ENCODE measurements at regions not wholly inside any gene's neighbourhood (a gene's known extent, or its start where the extent isn't known, plus 50 kb on each side); places are given as distances from the start of the nearest gene placed in this dataset.
A peak's percentile ranks its signal among the peaks of the same experiment; 100 is the strongest.

- Histone ChIP-seq H2AFZ (ENCODE audit: low read depth, low read length) (no peak overlapping the region), H4K20me1 (ENCODE audit: insufficient read depth, low read length) (peaks cover 14% of the 10 kb centered on the region), H3K4me1 (ENCODE audit: insufficient read depth, low read length) (peaks cover 37% of the 10 kb centered on the region), H3K27me3 (ENCODE audit: insufficient read depth, low read length) (peaks cover 82% of the 10 kb centered on the region), H3K27ac (ENCODE audit: low read depth, low read length) (no peak overlapping the region), H3K4me2 (ENCODE audit: low read length) (peak overlapping the region; percentile 86), H3K79me2 (ENCODE audit: insufficient read depth, low read length) (no peaks in the 10 kb centered on the region), H3K36me3 (ENCODE audit: insufficient read depth, low read length) (no peaks in the 10 kb centered on the region), H3K9me3 (ENCODE audit: insufficient read depth, low read depth, low read length) (no peaks in the 10 kb centered on the region), H3K9ac (ENCODE audit: low read length) (no peak overlapping the region), H3K4me3 (ENCODE audit: insufficient read depth, low read depth, low read length) (no peak overlapping the region)
- H3K27ac Mint-ChIP-seq (ENCODE audit: unreplicated experiment): no peak overlapping the region
- H3K4me1 Mint-ChIP-seq (ENCODE audit: low read depth, unreplicated experiment): peaks cover 33% of the 10 kb centered on the region
- FAIRE-seq (no peak), DNase-seq (ENCODE audit: low read depth) (no peak)
- no peaks in the 10 kb centered on the region for H3K9me3 Mint-ChIP-seq (ENCODE audit: unreplicated experiment)
- no peaks in the 10 kb centered on the region for H3K36me3 Mint-ChIP-seq (ENCODE audit: low read depth, unreplicated experiment)
- H3K27me3 Mint-ChIP-seq (ENCODE audit: low read depth, unreplicated experiment): peaks cover 77% of the 10 kb centered on the region
- TF ChIP-seq EZH2 (IDR thresholded peaks at IDR 0.05; ENCODE audit: insufficient read depth, low read length) (peak; percentile 5), CTCF (IDR thresholded peaks at IDR 0.05; ENCODE audit: insufficient read depth, low read depth, low read length) (no peak)
- H3K4me3 Mint-ChIP-seq (ENCODE audit: unreplicated experiment): no peak overlapping the region
Observed at GRCh38 chr11:43577566-43578264, 102.8 kb upstream of the HSD17B12 start.

- H3K27ac ChIP-seq (ENCODE audit: low read depth, low read length): no peak overlapping the region
- Mint-ChIP-seq H3K36me3 (ENCODE audit: low read depth, unreplicated experiment) (no peaks in the 10 kb centered on the region), H3K9me3 (ENCODE audit: unreplicated experiment) (no peaks in the 10 kb centered on the region), H3K4me1 (ENCODE audit: low read depth, unreplicated experiment) (peaks cover 33% of the 10 kb centered on the region), H3K27ac (ENCODE audit: unreplicated experiment) (no peak overlapping the region), H3K4me3 (ENCODE audit: unreplicated experiment) (peak overlapping the region; percentile 79), H3K27me3 (ENCODE audit: low read depth, unreplicated experiment) (peaks cover 77% of the 10 kb centered on the region)
- peak overlapping the region; percentile 66 for H3K4me3 ChIP-seq (ENCODE audit: insufficient read depth, low read depth, low read length)
- H3K27me3 ChIP-seq (ENCODE audit: insufficient read depth, low read length): peaks cover 82% of the 10 kb centered on the region
- H3K4me1 ChIP-seq (ENCODE audit: insufficient read depth, low read length): peaks cover 37% of the 10 kb centered on the region
- H3K9me3 ChIP-seq (ENCODE audit: insufficient read depth, low read depth, low read length): no peaks in the 10 kb centered on the region
- H4K20me1 ChIP-seq (ENCODE audit: insufficient read depth, low read length): peaks cover 14% of the 10 kb centered on the region
- TF ChIP-seq CTCF (IDR thresholded peaks at IDR 0.05; ENCODE audit: insufficient read depth, low read depth, low read length) (no peak), EZH2 (IDR thresholded peaks at IDR 0.05; ENCODE audit: insufficient read depth, low read length) (no peak)
- peak; percentile 40 for DNase-seq (ENCODE audit: low read depth)
- no peaks in the 10 kb centered on the region for H3K79me2 ChIP-seq (ENCODE audit: insufficient read depth, low read length)
- H3K9ac ChIP-seq (ENCODE audit: low read length): peak overlapping the region; percentile 53
- no peaks in the 10 kb centered on the region for H3K36me3 ChIP-seq (ENCODE audit: insufficient read depth, low read length)
- peak overlapping the region; percentile 84 for H2AFZ ChIP-seq (ENCODE audit: low read depth, low read length)
- peak overlapping the region; percentile 87 for H3K4me2 ChIP-seq (ENCODE audit: low read length)
- FAIRE-seq: no peak
Observed at GRCh38 chr11:43578346-43579170, 102.0 kb upstream of the HSD17B12 start.
